ENCODE measurements at regions not wholly inside any gene's neighbourhood (a gene's known extent, or its start where the extent isn't known, plus 50 kb on each side); places are given as distances from the start of the nearest gene placed in this dataset.

DNA sequence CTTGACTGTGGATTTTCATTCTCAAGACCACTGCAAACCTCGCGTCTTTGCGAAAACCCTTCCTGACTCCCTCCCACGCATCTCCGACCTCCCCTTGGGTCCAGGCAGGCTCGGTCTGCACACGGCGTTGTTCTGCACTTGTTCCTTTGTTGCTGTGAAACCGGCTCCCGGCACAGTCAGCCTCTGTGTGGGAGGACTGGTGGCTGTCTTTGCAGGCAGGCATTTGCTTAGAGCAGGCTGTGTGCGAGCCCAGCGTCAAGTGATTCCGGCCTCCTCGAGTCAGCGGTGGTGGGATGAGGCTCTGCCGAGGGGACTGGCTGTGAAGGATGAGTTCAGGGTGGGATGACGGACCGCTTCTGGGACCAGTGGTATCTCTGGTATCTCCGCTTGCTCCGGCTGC is 102.6 kb upstream of the ROPN1 start:
- DNase-seq, result no peak

GRCh38 chr3:124097362-124098131 is 105.6 kb upstream of the ROPN1 start:
- DNase-seq, result no peak

- no peak for DNase-seq
Observed at GRCh38 chr3:124101643-124102042, 109.7 kb upstream of the ROPN1 start.

GRCh38 chr3:124107104-124107890 is 115.4 kb upstream of the ROPN1 start:
- no peak for DNase-seq

GRCh38 chr3:124108446-124108845 is 116.5 kb upstream of the ROPN1 start:
- DNase-seq, result no peak

DNA sequence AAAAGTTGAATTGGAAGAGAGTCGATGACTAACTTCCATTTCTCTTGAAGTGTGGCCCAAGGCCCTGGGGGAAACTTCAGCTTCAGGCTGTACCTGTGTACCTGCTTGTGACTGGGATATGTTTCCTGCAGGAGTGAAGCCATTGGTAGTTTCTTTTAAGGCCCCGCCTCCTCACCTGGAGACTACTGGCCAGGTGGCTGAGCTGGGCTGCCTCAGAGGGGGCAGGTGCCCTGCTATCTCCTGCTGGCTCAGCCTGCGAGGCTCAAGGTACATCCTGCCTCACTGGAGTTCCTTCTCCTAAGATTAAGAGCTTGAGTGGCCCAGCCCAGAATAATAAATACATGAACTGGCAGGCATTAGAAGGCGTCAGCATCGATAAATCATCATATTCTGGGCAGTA is 121.6 kb upstream of the ROPN1 start:
- DNase-seq, result no peak

DNA sequence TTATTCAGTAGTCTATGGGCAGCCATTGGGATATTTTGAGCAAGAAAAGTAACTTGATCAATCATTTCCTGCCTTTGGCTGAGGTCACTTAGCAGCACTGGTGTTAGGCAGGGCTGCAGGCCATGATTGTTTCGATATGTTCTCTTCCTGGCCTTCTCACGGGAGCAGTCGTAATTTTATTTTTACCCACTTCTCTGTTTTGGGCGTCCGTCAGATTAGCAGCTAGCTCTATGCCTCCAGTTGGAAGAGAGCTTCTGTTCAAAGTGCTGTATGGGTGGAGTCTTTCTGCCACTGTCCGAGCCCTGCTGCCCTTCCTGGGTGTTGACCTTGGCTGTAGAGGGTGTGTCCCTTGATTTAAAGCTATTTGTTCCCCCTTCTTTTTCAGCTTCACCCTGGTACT is 123.4 kb upstream of the ROPN1 start:
- no peak for DNase-seq

- no peak for DNase-seq
Observed at GRCh38 chr3:124115956-124116355, 124.0 kb upstream of the ROPN1 start.

DNA sequence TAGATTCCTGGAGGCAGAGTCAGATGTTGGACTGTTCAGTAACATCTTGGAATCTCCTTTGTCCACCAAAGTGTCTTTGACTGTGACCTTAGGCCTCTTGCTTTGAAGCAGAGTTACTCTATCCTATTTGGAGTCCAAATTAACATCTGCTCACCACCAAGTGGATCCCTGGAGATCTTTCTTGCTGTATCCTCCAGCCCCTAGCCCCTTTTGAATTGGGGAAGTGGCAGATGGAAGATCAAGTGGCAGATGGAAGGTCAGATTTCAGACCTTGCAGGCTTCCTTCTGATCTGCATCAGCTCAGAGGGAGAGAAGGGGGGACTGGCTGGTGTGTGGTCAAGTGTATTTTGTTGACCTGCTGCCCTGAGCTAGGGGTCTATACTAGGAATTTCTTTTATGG is 125.0 kb upstream of the ROPN1 start:
- DNase-seq, result no peak

DNA sequence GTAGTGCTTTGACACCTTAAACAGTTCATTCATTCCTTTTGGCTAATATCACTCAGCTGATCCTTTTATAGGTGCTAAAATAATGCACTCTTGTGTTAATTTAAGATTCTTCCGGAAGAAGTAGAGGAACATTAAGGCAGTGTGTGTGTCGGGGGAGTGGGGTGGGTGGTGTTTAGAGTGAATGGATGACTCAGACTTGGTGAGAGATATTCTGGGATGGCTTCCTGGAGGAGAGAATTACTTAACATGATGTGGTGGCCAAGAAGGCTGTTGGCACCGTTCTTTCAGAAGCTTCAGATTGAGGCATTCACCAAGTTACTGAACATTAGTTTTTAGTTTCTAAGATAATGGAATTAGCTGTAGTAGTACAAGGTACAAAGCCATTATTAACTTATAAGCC is 125.6 kb upstream of the ROPN1 start:
- no peak for DNase-seq

- DNase-seq, result no peak
Observed at GRCh38 chr3:124118397-124118796, 126.5 kb upstream of the ROPN1 start.

DNA sequence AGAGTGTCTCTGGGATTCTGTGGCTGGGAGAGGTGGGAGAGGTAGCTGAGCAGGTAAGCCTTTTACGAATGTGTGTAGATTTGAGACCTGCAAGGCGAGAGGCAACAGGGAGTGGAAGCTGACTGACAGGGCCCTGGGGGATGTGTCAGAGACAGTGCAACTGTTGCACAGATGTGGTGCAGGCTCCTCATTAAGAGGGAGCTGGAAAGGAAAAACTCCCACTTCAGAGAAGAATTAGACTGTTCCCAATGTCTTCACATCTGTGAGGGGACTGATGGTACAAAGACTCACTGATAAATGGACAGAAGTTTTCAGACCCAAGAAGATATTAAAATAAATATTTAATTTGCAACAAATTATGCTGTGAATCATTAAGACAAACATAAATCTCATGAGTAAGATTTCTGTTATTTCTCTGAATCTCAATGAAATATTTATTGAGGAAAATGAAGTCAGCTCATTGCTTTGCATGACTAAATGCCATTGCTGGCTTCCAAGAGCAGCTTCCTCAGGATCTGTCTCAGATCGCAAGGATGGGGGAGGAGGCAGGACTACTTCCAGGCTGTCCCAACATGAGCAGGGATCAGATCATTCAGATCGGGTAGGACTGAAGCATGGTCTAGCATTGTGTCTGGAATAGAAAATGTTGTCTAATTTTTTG is 127.3 kb upstream of the ROPN1 start:
- DNase-seq, result no peak

- no peak for DNase-seq
Observed at GRCh38 chr3:124121379-124122312, 129.7 kb upstream of the ROPN1 start.

DNA sequence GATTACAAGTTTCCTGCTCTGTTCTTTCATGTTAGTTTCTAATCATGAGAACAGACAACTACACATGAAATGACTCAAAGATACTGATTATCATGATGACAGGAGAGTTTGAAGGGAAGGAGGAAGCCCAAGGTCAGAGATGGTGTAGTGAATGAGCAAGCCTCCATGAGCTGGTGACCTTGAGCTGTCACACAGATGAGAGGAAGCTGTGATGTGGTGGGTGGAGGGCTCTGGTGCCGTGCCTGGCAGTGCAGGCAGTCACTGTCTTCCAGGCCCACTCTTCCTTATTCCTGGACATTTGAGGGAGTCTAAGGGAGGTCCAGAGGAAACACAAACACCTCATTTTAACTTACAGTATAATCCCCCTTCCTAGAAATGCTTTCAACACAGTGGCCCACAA is 133.4 kb upstream of the ROPN1 start:
- no peak for DNase-seq

- no peak for DNase-seq
Observed at GRCh38 chr3:124126436-124127023, 134.6 kb upstream of the ROPN1 start.

DNA sequence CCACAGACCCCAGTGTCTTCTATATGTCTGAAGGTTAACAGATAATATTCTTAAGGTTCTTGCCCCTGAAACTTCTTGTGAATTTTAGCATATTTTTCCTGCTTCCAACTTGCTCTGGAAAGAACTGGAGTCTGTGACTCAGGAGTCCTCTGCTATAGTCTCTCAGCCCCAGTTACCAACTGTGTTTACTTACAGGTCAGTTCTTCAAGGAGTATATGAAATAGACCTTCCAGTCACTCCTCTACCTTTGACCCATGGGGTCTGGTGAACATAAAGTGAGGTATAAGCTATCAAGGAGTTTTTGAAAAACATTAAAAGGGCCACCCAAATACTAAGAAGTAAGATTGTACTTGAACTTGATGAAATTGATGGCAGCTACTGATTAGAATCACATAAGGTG is 139.2 kb upstream of the ROPN1 start:
- DNase-seq, result no peak

GRCh38 chr3:124131580-124131979 is 139.7 kb upstream of the ROPN1 start:
- DNase-seq, result no peak

- no peak for DNase-seq
Observed at GRCh38 chr3:124132813-124133212, 140.9 kb upstream of the ROPN1 start.

- no peak for DNase-seq
Observed at GRCh38 chr3:124133366-124133940, 141.5 kb upstream of the ROPN1 start.

- no peak for DNase-seq
Observed at GRCh38 chr3:124137216-124137615, 145.3 kb upstream of the ROPN1 start.

DNA sequence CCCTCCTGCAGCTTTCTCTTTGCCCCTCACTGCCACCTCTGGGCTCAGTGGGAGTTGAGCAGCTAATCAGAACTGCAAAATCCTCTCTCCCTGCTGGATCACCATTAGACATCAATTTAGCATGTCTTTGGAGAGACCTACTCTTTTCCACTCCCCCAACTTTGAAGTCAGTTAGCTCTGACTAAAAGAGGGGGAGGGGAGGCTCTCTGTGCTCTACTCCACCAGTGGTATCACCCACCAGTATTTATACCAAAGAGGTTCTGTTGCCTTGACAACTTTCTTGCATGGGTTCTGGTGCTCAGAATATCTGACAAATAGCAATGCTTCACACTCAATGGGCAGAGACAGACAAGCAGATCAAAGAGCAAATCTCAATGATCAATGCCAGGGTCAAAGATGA is 146.2 kb upstream of the ROPN1 start:
- no peak for DNase-seq

GRCh38 chr3:124140746-124141145 is 148.8 kb upstream of the ROPN1 start:
- no peak for DNase-seq
